ENCODE measurements at regions not wholly inside any gene's neighbourhood (a gene's known extent, or its start where the extent isn't known, plus 50 kb on each side); places are given as distances from the start of the nearest gene placed in this dataset.
"Not testable (repeated sequence)": the region's sequence is repeated elsewhere in the genome, so short reads cannot be mapped to it uniquely, and the experiment has no call there.

DNA sequence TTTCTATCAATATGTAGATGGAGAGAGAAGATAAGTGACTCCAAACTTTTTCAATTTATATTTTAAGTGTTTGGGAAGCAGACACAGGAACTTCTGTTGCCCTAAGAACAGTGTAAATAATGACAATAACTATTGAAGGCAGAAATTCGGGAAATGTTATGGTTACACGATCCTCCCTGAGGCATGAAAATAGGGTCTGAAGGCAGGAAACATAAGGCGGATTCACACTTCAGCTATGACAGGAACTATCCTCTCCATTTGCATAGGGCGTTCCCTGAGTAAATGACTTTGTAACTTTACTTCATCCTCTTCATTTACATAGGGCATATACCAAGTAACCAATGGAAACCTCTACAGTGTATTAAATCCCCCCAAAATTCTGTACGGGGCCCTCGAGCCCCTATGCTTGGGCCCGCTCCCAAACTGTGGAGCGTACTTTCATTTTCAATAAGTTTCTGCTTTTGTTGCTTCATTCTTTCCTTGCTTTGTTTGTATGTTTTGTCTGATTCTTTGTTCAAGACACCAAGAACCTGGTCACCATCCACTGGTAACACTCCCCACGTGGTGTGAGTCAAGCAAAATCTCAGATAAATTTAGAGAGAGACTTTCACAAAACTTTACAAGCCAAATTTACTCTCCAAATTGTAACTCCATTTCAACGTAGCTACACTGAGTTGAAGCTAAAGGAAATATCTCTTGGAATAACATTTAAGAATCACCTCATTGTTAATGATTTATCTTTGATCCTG lies 2504.3 kb downstream of the ARAP2 start:
- ChIA-PET RAD21 (ENCODE audit: low non-redundant PET in 1 of 2, low total read pairs in 2 of 2, uncharacterized antibody in 2 of 2, unreplicated experiment in 2 of 2) (no interaction called here), CTCF (no interaction called here), POLR2A (no interaction called here)
- no peak for DNase-seq (ENCODE audit: low read depth, low spot score)
- H3K4me1 ChIP-seq (ENCODE audit: control insufficient read depth in 1 of 2, insufficient read depth in 2 of 2, low read length in 2 of 2), result no peaks in the 10 kb centered on the region
- no peaks in the 10 kb centered on the region for H3K9me3 ChIP-seq (ENCODE audit: control insufficient read depth in 1 of 2, insufficient read depth in 1 of 2, low read depth in 1 of 2, low read length in 2 of 2)
- no peaks in the 10 kb centered on the region for H3K9me2 ChIP-seq (ENCODE audit: insufficient read depth)
- H3K36me3 ChIP-seq (ENCODE audit: control insufficient read depth in 1 of 2, insufficient read depth in 2 of 2, low read length in 2 of 2), result no peaks in the 10 kb centered on the region
- H3K4me3 ChIP-seq (replicated peaks in 1 of 2; ENCODE audit: low read depth in 1 of 2, low read length in 2 of 2), result no peak overlapping the region
- no peaks in the 10 kb centered on the region for H3K79me2 ChIP-seq (ENCODE audit: insufficient read depth, low read length)
- H3K4me2 ChIP-seq (ENCODE audit: low read length), result no peak overlapping the region
- no peak for ATAC-seq
- BruUV-seq (replicated peaks), result no TSS peak
- no peaks in the 10 kb centered on the region for H3K27me3 ChIP-seq (ENCODE audit: insufficient read depth, low read length)
- no peak overlapping the region for H3K9ac ChIP-seq (ENCODE audit: low read length)
- no peaks in the 10 kb centered on the region for H4K20me1 ChIP-seq (ENCODE audit: insufficient read depth)
- H2AFZ ChIP-seq (ENCODE audit: low read depth, low read length, poor library complexity, severe bottlenecking), result no peak overlapping the region
- intact Hi-C loops (cut with micrococcal nuclease), result no loop called here
- TF ChIP-seq EGR1 (IDR thresholded peaks at IDR 0.05; ENCODE audit: low read depth), result no peak
- TF ChIP-seq POLR2A (IDR thresholded peaks at IDR 0.05; ENCODE audit: borderline replicate concordance, extremely low read depth, insufficient read depth, insufficient read length), result no peak
- TF ChIP-seq FOSL1 (IDR thresholded peaks at IDR 0.05; ENCODE audit: low read depth), result no peak
- no peak for TF ChIP-seq SRF (IDR thresholded peaks at IDR 0.05; ENCODE audit: low read depth)
- TF ChIP-seq ZFX (IDR thresholded peaks at IDR 0.05), result no peak
- TF ChIP-seq ELF1 (IDR thresholded peaks at IDR 0.05; ENCODE audit: borderline replicate concordance, low read depth), result no peak
- no peak for TF ChIP-seq SIN3A (IDR thresholded peaks at IDR 0.05; ENCODE audit: low read depth)
- TF ChIP-seq JUND (IDR thresholded peaks at IDR 0.05), result no peak
- TF ChIP-seq EZH2 (IDR thresholded peaks at IDR 0.05), result no peak
- no peak for TF ChIP-seq ZNF274 (IDR thresholded peaks at IDR 0.05; ENCODE audit: low read depth, low read length)
- no peak for TF ChIP-seq RAD21 (IDR thresholded peaks at IDR 0.05; ENCODE audit: low read depth)
- TF ChIP-seq, protein P1, sequence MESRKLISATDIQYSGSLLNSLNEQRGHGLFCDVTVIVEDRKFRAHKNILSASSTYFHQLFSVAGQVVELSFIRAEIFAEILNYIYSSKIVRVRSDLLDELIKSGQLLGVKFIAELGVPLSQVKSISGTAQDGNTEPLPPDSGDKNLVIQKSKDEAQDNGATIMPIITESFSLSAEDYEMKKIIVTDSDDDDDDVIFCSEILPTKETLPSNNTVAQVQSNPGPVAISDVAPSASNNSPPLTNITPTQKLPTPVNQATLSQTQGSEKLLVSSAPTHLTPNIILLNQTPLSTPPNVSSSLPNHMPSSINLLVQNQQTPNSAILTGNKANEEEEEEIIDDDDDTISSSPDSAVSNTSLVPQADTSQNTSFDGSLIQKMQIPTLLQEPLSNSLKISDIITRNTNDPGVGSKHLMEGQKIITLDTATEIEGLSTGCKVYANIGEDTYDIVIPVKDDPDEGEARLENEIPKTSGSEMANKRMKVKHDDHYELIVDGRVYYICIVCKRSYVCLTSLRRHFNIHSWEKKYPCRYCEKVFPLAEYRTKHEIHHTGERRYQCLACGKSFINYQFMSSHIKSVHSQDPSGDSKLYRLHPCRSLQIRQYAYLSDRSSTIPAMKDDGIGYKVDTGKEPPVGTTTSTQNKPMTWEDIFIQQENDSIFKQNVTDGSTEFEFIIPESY (IDR thresholded peaks at IDR 0.05; ENCODE audit: extremely low read depth, insufficient replicate concordance, low read length), result no peak
- no peak for TF ChIP-seq TCF7L2 (IDR thresholded peaks at IDR 0.05; ENCODE audit: borderline replicate concordance, extremely low read depth, insufficient read depth, insufficient read length)
- no peak for TF ChIP-seq SP1 (IDR thresholded peaks at IDR 0.05; ENCODE audit: low read depth)
- TF ChIP-seq, protein P2, sequence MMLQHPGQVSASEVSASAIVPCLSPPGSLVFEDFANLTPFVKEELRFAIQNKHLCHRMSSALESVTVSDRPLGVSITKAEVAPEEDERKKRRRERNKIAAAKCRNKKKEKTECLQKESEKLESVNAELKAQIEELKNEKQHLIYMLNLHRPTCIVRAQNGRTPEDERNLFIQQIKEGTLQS (IDR thresholded peaks at IDR 0.05), result no peak
- TF ChIP-seq, protein P3, sequence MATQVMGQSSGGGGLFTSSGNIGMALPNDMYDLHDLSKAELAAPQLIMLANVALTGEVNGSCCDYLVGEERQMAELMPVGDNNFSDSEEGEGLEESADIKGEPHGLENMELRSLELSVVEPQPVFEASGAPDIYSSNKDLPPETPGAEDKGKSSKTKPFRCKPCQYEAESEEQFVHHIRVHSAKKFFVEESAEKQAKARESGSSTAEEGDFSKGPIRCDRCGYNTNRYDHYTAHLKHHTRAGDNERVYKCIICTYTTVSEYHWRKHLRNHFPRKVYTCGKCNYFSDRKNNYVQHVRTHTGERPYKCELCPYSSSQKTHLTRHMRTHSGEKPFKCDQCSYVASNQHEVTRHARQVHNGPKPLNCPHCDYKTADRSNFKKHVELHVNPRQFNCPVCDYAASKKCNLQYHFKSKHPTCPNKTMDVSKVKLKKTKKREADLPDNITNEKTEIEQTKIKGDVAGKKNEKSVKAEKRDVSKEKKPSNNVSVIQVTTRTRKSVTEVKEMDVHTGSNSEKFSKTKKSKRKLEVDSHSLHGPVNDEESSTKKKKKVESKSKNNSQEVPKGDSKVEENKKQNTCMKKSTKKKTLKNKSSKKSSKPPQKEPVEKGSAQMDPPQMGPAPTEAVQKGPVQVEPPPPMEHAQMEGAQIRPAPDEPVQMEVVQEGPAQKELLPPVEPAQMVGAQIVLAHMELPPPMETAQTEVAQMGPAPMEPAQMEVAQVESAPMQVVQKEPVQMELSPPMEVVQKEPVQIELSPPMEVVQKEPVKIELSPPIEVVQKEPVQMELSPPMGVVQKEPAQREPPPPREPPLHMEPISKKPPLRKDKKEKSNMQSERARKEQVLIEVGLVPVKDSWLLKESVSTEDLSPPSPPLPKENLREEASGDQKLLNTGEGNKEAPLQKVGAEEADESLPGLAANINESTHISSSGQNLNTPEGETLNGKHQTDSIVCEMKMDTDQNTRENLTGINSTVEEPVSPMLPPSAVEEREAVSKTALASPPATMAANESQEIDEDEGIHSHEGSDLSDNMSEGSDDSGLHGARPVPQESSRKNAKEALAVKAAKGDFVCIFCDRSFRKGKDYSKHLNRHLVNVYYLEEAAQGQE (IDR thresholded peaks at IDR 0.05; ENCODE audit: low read depth), result no peak
- TF ChIP-seq EZH2phosphoT487 (IDR thresholded peaks at IDR 0.05; ENCODE audit: borderline replicate concordance), result no peak
- no peak for TF ChIP-seq YY1 (IDR thresholded peaks at IDR 0.05; ENCODE audit: extremely low read depth, insufficient replicate concordance, low read depth, low read length)
- no peak overlapping the region for H3K27ac ChIP-seq (ENCODE audit: low read depth, low read length)

DNA sequence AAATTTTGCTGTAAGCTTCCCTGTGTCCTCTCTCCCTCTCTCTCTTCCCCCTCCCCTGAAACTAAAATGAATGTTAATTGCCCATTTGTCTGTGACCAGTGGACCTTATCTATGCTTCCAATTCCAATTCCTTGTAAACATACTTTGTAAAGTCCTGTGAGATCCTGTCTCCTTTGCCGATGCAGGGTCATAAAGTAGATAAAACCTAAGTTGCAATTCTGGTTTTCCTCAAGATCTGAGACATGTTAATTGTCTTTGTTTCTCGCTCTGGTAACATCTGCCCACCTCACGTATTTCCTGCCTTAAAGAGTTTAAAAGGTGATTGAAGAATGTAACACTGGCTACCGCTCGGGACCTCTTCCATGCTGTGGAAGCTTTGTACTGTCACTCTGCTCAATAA lies 2503.4 kb downstream of the ARAP2 start:
- CTCF ChIA-PET; H2AFZ ChIP-seq (ENCODE audit: low read depth, low read length, poor library complexity, severe bottlenecking); H3K27ac ChIP-seq (ENCODE audit: low read depth, low read length); H3K9me3 ChIP-seq (ENCODE audit: control insufficient read depth in 1 of 2, insufficient read depth in 1 of 2, low read depth in 1 of 2, low read length in 2 of 2); POLR2A ChIA-PET; H3K9me2 ChIP-seq (ENCODE audit: insufficient read depth); BruUV-seq (replicated peaks); H3K4me2 ChIP-seq (ENCODE audit: low read length); H4K20me1 ChIP-seq (ENCODE audit: insufficient read depth); H3K9ac ChIP-seq (ENCODE audit: low read length); DNase-seq (ENCODE audit: low read depth, low spot score); H3K27me3 ChIP-seq (ENCODE audit: insufficient read depth, low read length); RAD21 ChIA-PET (ENCODE audit: low non-redundant PET in 1 of 2, low total read pairs in 2 of 2, uncharacterized antibody in 2 of 2, unreplicated experiment in 2 of 2); intact Hi-C loops (cut with micrococcal nuclease); H3K4me1 ChIP-seq (ENCODE audit: control insufficient read depth in 1 of 2, insufficient read depth in 2 of 2, low read length in 2 of 2); H3K79me2 ChIP-seq (ENCODE audit: insufficient read depth, low read length); H3K4me3 ChIP-seq (replicated peaks in 1 of 2; ENCODE audit: low read depth in 1 of 2, low read length in 2 of 2); ATAC-seq; H3K36me3 ChIP-seq (ENCODE audit: control insufficient read depth in 1 of 2, insufficient read depth in 2 of 2, low read length in 2 of 2): not testable (repeated sequence)

All from HCT116 (cell line).